HG02763 (cell line): ENCODE measurements at regions not wholly inside any gene's neighbourhood (a gene's known extent, or its start where the extent isn't known, plus 50 kb on each side); places are given as distances from the start of the nearest gene placed in this dataset.
"Not testable (repeated sequence)": the region's sequence is repeated elsewhere in the genome, so short reads cannot be mapped to it uniquely, and the experiment has no call there.

Source experiments
- ATAC-seq: cut with Tn5 transposase; IDR thresholded peaks from one replicate; pipeline ENCODE4 v1.9.1; 2021; ENCODE audit warnings: mild to moderate bottlenecking, moderate library complexity; ENCODE audit not compliant: unreplicated experiment

DNA sequence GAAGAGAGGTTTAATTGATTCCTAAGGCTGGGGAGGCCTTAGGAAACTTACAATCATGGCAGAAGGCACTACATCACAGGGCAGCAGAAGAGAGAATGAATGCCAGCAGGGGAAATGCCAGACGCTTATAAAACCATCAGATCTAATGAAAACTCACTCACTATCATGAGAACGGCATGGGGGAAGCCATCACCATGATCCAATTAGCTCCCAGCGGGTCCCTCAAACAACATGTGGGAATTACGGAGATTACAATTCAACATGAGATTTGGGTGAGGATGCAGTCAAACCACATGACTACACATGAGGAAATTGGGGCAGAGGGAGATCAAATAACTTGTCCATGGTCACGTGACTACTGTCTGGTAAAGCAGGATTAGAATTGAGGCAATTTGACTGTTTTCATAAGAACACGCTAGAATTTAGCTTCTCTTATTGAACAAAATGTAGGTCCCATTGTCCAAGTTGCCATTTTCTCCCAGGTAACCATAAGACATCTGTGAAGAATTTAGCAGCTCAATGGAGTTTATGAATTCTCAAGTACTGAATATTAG is 445.1 kb upstream of the CDH20 start:
- ATAC-seq: no peak

DNA sequence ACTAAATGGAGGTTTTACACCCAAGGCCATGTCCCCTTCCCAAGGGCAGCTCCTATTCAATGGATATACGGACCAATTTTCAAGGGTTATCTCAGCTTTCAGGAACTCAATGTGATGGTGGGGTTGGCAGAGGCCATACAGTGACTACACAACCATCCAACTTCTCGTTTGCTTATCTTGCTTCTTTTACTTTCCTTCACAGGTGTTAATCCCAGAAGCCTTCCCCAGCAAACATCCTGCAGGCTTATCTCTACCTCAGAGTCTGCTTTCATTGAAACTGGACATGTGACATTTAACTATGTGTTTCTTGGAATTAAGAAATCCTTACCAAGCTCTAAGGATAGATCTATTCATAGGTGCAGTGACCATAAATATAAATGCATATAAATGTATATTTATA is 443.8 kb upstream of the CDH20 start:
- no peak for ATAC-seq

DNA sequence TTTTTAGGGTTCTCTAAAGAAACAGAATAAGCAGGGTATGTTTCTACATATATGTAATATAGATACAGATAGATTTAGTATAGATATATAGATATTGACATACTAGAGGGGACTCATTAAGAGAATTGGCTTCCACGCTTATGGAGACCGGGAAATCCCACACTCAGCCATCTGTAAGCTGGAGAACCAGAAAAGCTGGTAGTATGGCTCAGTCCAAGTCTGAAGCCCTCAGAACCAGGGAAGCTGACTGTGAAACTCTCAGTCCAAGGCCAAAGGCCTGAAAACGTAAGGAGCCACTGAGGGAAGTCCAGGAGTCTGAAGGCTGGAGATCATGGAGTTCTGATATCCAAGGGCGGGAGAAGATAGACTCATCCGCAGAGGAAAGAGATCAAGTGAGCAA is 441.3 kb upstream of the CDH20 start:
- ATAC-seq: no peak

DNA sequence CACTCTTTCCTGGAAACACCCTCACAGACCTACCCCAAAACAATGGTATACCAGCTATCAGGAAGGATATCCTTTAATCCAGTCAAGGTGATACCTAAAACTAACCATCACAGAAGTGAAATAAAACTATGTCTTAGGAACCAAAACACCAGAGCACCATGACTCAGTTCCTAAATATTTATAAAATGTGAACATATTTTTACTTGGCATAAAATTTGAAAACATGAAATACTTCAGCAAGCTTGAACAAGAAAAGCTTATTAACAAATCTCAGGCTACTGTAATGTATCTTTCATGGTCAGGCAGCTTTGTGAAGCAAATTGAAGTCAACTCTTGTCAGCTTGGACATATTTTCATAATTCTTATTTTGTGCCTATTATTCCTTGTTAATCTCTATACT is 440.8 kb upstream of the CDH20 start:
- no peak for ATAC-seq

DNA sequence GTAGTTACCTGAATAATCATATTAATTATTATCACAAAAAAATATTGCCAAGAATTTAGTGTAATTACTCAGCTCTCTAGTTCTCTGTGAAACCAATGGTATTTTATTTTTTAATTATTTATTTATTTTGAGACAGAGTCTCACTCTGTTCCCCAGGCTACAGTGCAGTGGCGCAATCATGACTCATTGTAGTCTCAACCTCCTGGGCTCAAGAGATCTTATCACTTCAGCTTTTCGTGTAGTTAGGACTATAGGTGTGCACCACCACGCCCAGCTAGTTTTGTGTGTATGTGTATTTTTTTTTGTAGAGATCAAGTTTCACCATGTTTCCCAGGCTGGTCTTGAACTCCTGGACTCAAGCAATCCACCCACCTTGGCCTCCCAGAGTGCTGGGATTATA is 440.4 kb upstream of the CDH20 start:
- ATAC-seq: no peak

DNA sequence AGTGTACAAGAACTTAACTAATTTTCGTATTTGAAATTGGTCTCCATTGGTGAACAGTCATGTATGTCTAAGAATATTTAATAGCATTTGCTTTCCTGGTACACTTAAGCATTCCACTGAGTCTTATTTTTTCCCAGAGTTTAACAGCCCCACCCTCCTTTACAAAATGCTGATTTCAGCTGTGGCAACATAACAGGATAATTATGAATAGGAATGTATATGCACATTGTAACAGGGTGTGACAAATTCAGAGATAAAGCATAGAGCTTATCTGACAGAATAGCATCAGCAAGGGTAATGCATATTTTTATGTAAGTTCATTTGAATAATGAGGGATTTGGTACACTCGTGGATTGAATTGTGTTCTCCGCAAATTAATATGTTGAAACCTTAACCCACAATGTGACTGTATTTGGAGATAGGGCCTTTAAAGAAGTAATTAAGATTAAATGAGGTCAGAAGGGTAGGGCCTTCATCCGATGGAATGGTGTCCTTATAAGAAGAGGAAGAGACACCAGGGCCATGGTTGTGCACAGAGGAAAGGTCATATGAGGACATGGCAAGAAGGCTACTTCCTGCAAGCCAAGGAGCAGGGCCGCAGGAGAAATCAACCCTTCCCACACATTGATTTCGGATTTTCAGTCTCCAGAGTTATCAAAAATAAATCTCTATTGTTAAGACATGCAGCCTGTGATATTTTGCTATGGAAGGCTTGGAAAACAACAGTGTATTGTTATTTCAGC is 439.7 kb upstream of the CDH20 start:
- ATAC-seq: no peak

DNA sequence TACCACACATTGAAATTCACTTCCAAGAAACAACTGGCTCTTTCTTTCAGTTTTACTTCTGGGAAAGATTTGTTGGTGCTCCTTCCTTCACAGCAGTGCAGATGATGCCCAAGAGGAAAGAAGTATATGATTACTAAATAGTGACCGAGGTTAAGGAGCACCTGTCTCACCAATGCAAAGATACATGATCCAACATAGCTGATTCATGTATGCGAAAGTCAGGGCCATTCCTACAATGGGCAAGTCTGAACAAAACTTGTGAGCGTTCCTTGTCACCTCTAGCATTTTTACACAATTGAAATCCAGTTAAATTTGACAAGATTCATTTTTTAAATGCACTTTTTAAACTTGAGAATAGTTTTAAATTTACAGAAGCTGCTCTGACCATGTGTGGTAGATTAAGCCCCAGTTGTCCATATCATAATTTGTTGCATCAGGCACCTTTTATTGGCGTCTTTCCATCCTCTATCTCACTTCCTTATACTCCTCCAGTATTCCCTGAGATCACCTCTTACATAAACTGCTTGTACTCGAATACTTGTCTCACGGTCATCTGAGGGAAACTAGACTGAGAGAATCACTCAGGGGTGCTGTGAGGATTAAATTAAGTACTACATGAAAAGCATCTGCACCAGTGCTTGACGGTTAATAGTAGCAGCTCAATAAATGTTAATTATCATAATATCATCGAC is 438.8 kb upstream of the CDH20 start:
- no peak for ATAC-seq

DNA sequence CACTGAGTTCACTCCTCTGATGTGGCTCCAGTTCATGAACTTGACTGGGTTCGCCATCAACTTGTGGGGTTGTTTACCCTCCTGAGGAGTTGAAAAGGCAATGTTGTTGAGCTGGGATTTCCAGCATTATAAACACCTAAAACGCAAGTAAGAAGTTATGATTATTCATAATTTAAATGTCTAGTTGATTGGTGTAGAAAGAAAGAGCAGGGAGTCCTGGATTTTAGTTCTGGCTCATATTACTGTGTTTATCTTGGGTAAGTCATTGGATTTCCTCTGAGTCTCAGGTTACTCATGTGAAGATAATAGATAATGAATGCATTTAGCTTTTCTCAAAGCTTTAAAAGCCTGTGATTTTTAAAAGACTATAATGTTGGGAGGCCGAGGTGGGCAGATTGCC is 438.0 kb upstream of the CDH20 start:
- no peak for ATAC-seq

DNA sequence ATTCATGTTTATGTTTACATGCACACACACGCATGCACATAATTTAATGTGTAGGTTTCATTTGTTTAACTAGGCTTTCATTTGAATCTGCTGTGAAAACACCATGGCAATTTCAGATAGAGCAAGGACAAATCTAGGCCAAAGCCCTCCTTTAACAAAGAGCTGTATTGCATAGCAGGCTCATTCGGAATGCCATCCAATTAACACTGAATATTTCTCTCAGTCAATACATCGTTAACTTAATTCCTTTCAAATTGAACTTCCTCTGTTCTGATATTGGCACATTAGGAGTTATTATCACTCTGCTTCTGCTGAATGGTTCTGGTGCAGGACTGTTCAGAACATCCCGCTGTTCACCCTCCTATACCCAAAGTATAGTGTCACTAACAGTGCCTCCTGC is 435.1 kb upstream of the CDH20 start:
- no peak for ATAC-seq

DNA sequence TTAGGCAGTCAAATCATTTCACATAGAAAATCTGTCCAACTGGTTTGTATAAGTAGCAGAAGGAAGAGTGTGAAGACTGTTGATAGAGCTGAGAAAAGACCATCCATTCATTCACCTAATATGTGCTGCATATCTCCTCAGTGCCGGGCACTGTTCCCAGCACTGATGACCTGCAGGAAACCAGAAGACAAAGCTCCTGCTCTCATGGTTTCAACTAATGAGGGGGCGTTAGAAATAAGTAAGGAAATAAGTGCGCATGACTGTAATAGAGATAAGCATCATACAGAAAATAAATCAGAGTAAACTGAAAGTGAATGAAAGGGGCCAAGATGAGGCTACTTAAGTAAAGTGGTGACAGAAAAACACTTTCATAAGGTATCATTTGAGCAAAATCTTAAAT is 427.5 kb upstream of the CDH20 start:
- ATAC-seq: no peak

DNA sequence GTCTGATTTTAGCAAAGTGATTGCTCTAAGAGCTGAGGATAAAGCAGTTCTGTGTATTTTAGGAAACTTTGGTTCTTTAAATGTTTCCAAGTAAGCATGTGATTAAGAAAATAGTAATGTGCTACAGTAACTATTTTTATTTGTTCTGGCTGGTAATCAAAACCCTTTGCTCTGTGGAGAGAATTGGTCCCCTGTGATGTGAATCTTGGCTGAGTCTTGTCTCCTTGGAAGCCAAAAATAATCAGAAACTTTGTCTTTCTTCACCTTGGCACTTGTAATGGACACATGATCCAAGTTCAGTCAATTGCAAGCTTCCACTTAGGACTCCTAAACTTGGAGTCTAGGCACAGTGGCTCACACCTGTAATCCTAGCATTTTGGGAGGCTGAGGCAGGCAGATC is 422.7 kb upstream of the CDH20 start:
- ATAC-seq: no peak

DNA sequence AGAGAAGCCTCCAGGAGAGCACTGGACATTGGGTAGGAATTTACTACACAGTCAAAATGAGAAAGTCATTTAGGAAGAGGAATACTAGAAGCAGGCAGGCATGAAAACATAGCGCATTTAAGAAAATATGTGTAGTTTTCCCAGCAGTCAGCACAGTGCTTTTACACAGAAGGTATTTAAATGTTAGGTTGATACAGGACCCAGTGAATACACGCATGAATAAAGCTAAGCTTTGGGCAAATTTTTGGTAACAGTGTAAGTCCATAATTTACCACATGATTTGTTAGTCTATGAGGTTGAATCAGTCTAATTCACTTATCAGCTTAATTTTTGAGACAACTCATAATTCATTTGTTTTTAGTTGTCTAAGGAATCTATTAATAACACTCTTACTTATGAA is 421.7 kb upstream of the CDH20 start:
- ATAC-seq: no peak

DNA sequence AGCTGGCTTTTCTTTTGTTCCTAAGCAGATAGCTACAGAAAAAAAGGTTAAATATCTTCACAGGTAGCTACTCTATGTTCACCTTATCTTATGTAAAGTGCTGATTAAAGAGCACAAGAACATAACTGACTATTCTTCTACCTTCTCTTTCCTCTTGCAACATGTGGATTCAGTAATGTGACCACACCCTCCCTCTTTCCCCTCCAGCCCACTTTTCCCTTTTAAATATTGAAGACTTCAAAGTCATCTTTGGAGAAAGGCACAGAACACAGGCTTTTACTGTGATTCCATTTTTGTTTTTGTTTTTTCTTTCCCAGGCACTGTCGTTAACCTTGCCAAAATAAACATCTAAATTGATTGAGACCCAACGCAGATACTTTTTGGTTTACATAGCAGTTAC is 418.1 kb upstream of the CDH20 start:
- no peak for ATAC-seq

DNA sequence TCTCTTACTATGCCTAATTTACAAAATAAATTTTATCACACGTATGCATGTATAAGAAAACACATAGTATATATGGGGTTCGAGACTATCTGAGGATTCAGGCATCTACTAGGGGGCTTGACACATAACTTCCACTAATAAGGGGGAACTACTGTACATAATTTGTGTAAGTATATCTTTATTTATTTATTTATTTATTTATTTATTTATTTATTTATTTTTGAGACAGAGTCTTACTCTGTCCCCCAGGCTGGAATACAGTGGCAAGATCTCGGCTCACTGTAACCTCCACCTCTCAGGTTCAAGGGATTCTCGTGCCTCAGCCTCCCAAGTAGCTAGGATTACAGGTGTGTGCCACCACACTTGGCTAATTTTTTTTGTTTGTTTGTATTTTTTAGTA is 414.4 kb upstream of the CDH20 start:
- ATAC-seq: not testable (repeated sequence)

DNA sequence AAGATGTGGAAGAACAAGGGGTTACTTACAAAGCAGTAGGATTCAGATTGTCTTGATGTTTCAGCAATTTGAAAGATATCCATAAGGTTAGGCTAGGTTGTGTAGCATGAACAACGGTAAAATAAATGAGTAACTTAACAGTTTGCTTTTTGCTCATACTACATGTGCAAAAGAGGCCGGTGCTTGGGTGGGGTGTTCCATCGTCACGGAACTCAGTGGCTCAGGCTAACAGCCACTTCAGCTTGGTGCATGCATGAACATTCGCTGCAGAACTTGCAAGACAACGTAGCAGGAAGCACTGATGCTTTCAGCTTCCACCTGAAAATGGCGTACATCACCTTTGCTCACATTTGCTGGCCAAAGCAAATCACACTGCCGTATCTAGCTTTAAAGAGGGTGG is 407.3 kb upstream of the CDH20 start:
- no peak for ATAC-seq

DNA sequence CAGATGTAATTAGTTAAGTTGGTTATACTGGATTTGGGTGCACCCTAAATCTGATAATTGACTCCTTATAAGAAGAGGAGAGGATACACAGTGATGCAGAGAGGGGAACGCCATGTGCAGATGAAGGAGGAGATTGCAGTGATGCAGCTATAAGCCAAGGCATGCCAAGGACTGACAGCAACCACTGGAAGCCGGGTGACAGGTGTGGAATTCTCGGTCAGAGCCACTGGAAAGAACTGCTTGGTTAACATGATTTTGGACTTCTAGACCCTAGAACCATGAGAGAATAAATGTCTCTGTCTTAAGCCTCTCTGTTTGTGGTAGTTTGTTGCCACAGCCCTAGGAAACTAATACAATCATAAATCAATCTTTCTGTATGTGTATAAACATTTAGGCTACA is 403.3 kb upstream of the CDH20 start:
- ATAC-seq: no peak

DNA sequence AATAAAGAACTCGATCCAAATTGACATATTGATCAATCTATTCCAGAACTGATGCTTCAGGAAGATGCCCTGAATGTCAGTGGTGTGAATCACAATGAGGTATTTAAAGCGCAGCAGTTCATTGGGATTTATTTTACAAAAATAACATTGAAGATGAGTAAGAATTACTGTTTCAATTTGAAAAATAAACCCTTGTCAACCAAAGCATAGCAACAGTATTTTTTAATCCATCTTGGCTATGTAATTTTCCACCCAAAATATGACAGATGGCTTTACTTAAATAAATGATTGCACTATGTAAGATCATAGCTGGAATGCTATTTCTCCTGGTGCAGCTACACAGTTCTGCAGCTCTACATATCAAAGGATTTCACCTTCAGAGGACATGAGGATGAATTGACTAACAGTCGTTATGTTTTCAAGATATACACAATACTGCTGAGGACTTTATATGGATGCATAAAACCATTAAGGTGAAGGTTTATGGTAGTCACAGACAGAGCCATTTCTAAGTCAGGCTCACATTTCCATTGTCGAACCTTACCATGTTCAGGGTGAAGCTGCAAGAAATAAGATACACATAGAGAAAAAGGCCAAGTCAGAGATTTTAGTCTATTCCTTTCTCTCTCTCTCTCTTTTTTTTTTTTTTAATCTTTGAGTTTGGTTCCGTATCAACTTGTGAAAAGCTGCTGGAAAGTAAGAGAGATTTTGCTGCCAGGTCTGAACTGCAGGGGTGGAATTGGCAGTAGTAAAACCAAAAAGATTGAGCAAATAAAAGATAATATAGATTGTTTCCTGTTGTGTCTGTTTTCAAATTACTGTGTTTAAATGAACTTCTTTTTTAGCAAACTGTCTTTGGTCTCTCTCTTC is 398.0 kb upstream of the CDH20 start:
- ATAC-seq: no peak

DNA sequence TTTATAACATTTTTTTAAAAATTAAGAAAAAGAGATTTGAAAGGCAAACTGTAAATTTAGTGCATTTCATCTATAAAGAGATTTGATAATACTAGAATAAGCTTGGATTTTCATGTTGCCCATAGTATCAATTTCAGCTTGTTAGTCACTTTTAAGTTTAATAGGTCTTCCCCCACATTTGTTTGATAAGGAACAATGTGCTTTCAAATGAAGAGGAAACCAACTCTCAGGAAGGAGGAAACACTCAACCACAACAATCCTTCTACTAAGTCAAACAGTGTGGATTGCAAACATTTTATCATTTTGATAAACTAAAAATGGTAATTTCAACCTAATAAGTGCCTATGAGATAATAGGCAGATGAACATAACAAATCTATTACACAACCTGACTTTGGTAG is 397.1 kb upstream of the CDH20 start:
- no peak for ATAC-seq

DNA sequence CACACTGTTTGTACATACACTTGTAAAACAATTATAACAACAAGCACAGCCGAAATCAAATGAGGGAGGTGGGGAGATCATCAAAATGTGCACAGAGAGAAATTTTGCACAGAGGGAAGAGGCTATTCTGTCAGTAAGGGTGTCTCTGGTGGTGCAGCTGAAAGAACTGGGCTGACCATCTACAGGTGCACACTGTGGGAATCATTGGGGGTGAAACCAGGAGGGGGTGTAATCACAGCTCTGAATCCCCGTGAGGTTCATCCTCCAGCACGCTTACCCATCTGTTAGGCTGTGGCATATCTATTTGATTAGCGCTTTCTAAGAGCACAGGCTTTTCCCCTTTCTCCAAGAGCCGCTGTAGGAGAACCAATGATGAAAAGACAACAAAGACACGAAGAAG is 389.9 kb upstream of the CDH20 start:
- ATAC-seq: no peak

DNA sequence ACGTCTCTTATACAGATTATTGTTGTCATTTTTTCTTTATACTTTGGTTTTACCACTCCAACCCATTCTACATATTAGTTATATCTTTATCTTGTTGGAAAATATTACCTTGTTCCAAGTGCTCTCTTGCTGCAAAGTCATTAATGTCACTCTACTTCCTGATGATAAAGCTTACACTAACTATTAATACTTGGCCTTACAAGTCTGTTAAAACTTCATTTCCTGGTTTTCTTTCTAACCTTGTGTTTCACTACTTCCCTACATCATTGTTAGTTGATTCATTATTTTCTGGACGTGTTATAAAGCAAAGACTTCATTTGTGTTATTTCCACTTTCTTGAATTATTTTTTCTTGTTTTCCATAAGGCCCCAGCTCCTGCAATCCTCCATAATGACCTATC is 382.6 kb upstream of the CDH20 start:
- no peak for ATAC-seq

DNA sequence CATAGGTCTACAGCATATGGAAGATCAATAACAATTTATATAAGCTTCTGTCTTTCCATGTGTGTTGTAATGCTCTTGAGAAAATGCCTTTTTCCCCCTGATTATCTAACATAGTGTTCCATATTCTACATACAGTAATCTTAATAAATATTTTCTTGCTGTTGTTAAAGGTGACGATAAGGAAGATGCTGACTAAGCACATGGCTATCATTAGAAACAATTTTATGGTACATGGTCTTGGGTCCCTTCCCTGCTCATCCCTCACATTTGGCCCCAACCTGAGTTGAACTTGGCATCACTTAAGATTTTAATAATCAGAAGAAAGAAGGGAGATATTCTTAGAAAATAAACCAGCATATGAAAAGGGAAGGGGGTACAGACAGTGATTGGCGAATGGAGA is 382.1 kb upstream of the CDH20 start:
- no peak for ATAC-seq

DNA sequence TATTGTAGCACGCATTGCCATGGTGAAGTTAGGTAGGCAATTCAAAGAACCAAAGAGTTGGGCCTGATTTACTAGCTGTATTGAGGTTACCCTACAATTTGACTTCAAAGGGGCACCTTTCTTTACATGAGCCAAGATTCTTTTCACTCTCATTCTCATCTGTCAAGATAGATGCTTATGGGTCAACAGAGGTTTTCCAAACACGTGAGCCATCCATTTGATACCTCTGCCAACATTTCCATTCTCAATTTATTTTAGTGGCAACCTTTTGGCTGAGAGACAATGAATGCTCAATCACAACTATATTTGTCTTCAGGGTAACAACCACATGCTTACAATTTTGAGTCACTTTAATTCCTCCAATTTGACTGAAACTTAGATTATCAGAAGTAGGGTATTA is 370.6 kb upstream of the CDH20 start:
- no peak for ATAC-seq
